ENCODE measurements at regions not wholly inside any gene's neighbourhood (a gene's known extent, or its start where the extent isn't known, plus 50 kb on each side); places are given as distances from the start of the nearest gene placed in this dataset.

DNA sequence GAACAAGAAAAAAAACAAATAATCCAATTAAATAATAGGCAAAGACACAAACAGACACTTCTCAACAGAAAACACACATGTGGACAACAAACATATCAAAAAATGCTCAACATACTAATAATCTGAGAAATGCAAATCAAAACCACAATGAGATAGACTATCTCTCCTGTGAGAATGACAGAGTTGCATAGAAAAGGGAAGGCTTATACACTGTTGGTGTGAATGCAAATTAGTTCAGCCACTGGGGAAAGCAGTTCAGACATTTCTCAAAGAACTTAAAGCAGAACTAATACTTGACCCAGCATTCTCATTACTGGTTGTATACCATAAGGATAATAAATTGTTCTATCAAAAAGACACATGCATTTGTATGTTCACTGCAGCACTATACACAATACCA lies 637.8 kb upstream of the LUZP2 start:
- H3K4me3 ChIP-seq: no peak overlapping the region
- ATAC-seq (ENCODE audit: insufficient read depth, low FRiP score): no peak
- H3K36me3 ChIP-seq (ENCODE audit: control insufficient read depth in 4 of 4, insufficient read depth in 4 of 4, low read length in 4 of 4): no peaks in the 10 kb centered on the region
- no peak overlapping the region for H3K9ac ChIP-seq (ENCODE audit: insufficient read depth in 1 of 2, low read length in 2 of 2)
- DNase-seq: no peak
- no peaks in the 10 kb centered on the region for H3K9me3 ChIP-seq (ENCODE audit: control insufficient read depth in 4 of 4, insufficient read depth in 3 of 4, low read length in 3 of 4)
- TF ChIP-seq, protein P1, sequence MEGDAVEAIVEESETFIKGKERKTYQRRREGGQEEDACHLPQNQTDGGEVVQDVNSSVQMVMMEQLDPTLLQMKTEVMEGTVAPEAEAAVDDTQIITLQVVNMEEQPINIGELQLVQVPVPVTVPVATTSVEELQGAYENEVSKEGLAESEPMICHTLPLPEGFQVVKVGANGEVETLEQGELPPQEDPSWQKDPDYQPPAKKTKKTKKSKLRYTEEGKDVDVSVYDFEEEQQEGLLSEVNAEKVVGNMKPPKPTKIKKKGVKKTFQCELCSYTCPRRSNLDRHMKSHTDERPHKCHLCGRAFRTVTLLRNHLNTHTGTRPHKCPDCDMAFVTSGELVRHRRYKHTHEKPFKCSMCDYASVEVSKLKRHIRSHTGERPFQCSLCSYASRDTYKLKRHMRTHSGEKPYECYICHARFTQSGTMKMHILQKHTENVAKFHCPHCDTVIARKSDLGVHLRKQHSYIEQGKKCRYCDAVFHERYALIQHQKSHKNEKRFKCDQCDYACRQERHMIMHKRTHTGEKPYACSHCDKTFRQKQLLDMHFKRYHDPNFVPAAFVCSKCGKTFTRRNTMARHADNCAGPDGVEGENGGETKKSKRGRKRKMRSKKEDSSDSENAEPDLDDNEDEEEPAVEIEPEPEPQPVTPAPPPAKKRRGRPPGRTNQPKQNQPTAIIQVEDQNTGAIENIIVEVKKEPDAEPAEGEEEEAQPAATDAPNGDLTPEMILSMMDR (IDR thresholded peaks at IDR 0.05; ENCODE audit: control extremely low read depth, extremely low read depth): no peak
- H3K27me3 ChIP-seq (ENCODE audit: control insufficient read depth in 3 of 3, insufficient read depth in 3 of 3, low read length in 2 of 3): no peaks in the 10 kb centered on the region
- no peak overlapping the region for H3K27ac ChIP-seq (ENCODE audit: low read depth in 1 of 2, low read length in 1 of 2)
- H3K4me1 ChIP-seq (ENCODE audit: control insufficient read depth in 5 of 5, insufficient read depth in 5 of 5, low read length in 5 of 5): peaks cover 0 to 6% (median 0%) of the 10 kb centered on the region in 5 donors

DNA sequence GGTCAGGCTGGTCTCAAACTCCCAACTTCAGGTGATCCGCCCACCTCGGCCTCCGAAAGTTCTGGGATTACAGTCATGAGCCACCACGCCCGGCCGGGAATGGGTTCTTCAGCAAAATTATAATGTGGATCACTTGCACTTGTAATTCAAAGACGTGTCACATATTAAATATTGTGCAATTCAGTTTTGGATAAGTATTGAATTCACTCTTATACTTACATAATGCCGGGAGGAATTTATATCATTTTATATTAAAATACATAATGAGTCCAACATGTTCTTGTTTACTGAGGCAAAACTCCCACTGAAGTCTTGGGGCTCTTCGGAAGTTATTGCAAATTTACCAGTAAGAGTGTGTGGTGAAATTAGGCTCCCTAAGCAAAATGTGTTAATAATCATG lies 635.2 kb upstream of the LUZP2 start:
- no peak for DNase-seq
- H3K4me1 ChIP-seq (ENCODE audit: control insufficient read depth in 5 of 5, insufficient read depth in 5 of 5, low read length in 5 of 5): peaks cover 0 to 2% (median 0%) of the 10 kb centered on the region in 5 donors
- TF ChIP-seq, protein P1 (IDR thresholded peaks at IDR 0.05; ENCODE audit: control extremely low read depth, extremely low read depth): no peak
- H3K4me3 ChIP-seq: no peak overlapping the region
- no peaks in the 10 kb centered on the region for H3K27me3 ChIP-seq (ENCODE audit: control insufficient read depth in 3 of 3, insufficient read depth in 3 of 3, low read length in 2 of 3)
- H3K36me3 ChIP-seq (ENCODE audit: control insufficient read depth in 4 of 4, insufficient read depth in 4 of 4, low read length in 4 of 4): no peaks in the 10 kb centered on the region
- WGBS, 2 donors: 89 to 93% methylated on average over 9 of the region's 9 CpGs
- H3K27ac ChIP-seq (ENCODE audit: low read depth in 1 of 2, low read length in 1 of 2): no peak overlapping the region
- no peaks in the 10 kb centered on the region for H3K9me3 ChIP-seq (ENCODE audit: control insufficient read depth in 4 of 4, insufficient read depth in 3 of 4, low read length in 3 of 4)
- no peak overlapping the region for H3K9ac ChIP-seq (ENCODE audit: insufficient read depth in 1 of 2, low read length in 2 of 2)
- ATAC-seq (ENCODE audit: insufficient read depth, low FRiP score): no peak

DNA sequence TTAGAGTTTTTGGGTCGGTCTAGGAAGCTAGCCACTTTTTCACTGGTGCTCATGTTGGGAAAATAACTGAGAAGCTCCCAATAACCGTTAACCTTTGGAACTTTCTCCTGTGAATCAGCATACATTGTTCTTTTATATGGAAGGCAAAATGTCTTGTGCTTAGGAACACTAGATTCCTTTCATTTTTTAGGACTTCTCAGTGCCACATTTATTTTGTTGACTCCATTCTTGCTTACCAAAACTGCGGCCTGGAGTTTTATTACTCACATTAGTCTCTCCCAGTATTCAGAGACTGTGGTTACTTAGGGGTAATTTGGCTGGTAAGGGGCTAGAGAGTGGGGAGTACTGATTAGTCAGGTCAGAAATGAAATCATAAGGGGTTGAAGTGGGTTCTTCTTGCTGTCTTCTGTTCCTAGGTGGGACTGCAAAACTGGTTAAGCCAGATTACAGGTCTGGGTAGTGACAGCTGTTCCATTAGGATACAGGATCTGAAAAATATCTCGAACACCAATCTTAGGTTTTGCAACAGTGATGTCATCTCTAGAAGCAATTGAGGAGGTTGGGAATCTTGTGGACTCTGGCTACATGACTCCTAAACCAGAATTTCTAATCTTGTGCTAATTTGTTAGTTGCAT lies 631.4 kb upstream of the LUZP2 start:
- Histone ChIP-seq H3K4me3 (no peak overlapping the region), H3K9ac (ENCODE audit: insufficient read depth in 1 of 2, low read length in 2 of 2) (no peak overlapping the region), H3K4me1 (ENCODE audit: control insufficient read depth in 5 of 5, insufficient read depth in 5 of 5, low read length in 5 of 5) (no peaks in the 10 kb centered on the region), H3K36me3 (ENCODE audit: control insufficient read depth in 4 of 4, insufficient read depth in 4 of 4, low read length in 4 of 4) (no peaks in the 10 kb centered on the region), H3K9me3 (ENCODE audit: control insufficient read depth in 4 of 4, insufficient read depth in 3 of 4, low read length in 3 of 4) (peaks cover 0 to 4% (median under 1%) of the 10 kb centered on the region in 4 donors), H3K27me3 (ENCODE audit: control insufficient read depth in 3 of 3, insufficient read depth in 3 of 3, low read length in 2 of 3) (no peaks in the 10 kb centered on the region), H3K27ac (ENCODE audit: low read depth in 1 of 2, low read length in 1 of 2) (no peak overlapping the region)
- no peak for DNase-seq
- TF ChIP-seq, protein P1 (IDR thresholded peaks at IDR 0.05; ENCODE audit: control extremely low read depth, extremely low read depth): no peak
- ATAC-seq (ENCODE audit: insufficient read depth, low FRiP score): no peak
- 76 to 87% methylated on average over 4 of the region's 4 CpGs for WGBS, 2 donors

DNA sequence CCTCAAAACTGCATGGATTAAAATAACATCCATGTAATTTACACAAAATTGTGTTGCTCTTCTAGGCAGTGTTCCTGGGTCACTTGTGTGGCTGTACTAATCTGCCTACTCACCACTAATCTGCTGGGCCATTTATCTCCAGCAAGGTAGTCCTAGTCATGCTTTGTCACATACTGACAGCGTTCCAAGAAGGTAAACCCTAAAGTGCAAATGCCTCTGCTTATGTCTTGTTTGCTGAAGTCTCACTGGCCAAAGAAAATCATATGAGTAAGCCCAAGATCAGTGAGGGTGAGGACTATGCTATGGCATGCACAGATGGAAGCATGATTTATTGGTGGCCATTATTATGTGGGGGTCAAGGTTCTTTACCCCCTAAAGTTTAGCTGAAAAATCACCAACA lies 630.2 kb upstream of the LUZP2 start:
- Histone ChIP-seq H3K36me3 (ENCODE audit: control insufficient read depth in 4 of 4, insufficient read depth in 4 of 4, low read length in 4 of 4) (no peaks in the 10 kb centered on the region), H3K4me1 (ENCODE audit: control insufficient read depth in 5 of 5, insufficient read depth in 5 of 5, low read length in 5 of 5) (no peaks in the 10 kb centered on the region), H3K9ac (ENCODE audit: insufficient read depth in 1 of 2, low read length in 2 of 2) (no peak overlapping the region), H3K9me3 (ENCODE audit: control insufficient read depth in 4 of 4, insufficient read depth in 3 of 4, low read length in 3 of 4) (peaks cover 0 to 4% (median under 1%) of the 10 kb centered on the region in 4 donors), H3K27ac (ENCODE audit: low read depth in 1 of 2, low read length in 1 of 2) (no peak overlapping the region), H3K4me3 (no peak overlapping the region), H3K27me3 (ENCODE audit: control insufficient read depth in 3 of 3, insufficient read depth in 3 of 3, low read length in 2 of 3) (no peaks in the 10 kb centered on the region)
- TF ChIP-seq, protein P1 (IDR thresholded peaks at IDR 0.05; ENCODE audit: control extremely low read depth, extremely low read depth): no peak
- ATAC-seq (ENCODE audit: insufficient read depth, low FRiP score) (no peak), DNase-seq (no peak)
- WGBS, 2 donors: 85 to 100% methylated on average over 1 of the region's 1 CpG

Data from lung (tissue), 11 donors.